ENCODE measurements at regions not wholly inside any gene's neighbourhood (a gene's known extent, or its start where the extent isn't known, plus 50 kb on each side); places are given as distances from the start of the nearest gene placed in this dataset.
"Not testable (repeated sequence)": the region's sequence is repeated elsewhere in the genome, so short reads cannot be mapped to it uniquely, and the experiment has no call there.

DNA sequence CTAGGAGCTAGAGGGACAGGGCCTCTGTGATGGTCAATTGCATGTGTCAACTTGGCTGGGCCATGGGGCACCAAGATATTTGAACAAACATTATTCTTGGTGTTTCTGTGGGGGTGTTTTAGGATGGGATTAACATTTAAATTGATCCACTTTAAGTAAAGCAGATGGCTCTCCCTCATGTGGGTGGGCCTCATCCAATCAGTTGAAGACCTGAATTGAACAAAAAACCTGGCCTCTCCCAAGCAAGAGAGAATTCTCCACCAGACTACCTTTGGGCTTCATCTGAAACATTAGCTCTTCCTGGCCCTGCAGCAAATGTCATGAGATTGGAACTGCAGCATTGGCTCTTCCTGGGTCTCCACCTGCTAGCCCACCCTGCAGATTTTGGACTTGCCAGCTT, 207.1 kb upstream of the ATP6AP2 start:
- no peaks in the 10 kb centered on the region for H3K4me1 ChIP-seq (ENCODE audit: control insufficient read depth, insufficient read depth, low read length, poor library complexity, severe bottlenecking)
- H3K36me3 ChIP-seq (ENCODE audit: control insufficient read depth, insufficient read depth, low read length): no peaks in the 10 kb centered on the region
- no peak overlapping the region for H3K27ac ChIP-seq (ENCODE audit: low read depth, low read length, severe bottlenecking)
- H3K4me3 ChIP-seq (ENCODE audit: extremely low read depth, insufficient read depth, low read length, poor library complexity, severe bottlenecking): no peak overlapping the region
- no peaks in the 10 kb centered on the region for H3K9me3 ChIP-seq (ENCODE audit: control insufficient read depth, low read length)

DNA sequence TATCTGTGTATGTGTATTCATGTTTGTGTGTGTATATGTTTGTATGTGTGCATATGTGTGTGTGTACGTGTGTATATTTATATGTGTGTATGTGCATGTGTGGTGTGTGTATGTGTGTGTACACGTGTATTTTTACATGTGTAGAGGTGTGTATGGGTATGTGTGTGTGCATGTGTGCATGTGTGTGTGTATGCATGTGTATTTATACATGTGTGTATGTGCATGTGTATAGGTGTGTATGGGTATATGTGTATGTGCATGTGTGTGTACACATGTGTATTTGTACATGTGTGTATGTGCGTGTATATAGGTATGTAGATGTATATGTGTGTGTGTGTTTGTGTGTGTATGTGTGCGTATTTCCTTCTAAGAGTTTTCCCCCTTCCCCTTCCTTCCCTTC, 207.7 kb upstream of the ATP6AP2 start:
- H3K36me3 ChIP-seq (ENCODE audit: control insufficient read depth, insufficient read depth, low read length): no peaks in the 10 kb centered on the region
- H3K9me3 ChIP-seq (ENCODE audit: control insufficient read depth, low read length): no peaks in the 10 kb centered on the region
- H3K4me1 ChIP-seq (ENCODE audit: control insufficient read depth, insufficient read depth, low read length, poor library complexity, severe bottlenecking): no peaks in the 10 kb centered on the region
- H3K4me3 ChIP-seq (ENCODE audit: extremely low read depth, insufficient read depth, low read length, poor library complexity, severe bottlenecking): no peak overlapping the region
- whole genome bisulfite sequencing, 2 experiments (ENCODE audit: insufficient coverage in 2 of 2): 90% methylated on average over 2 of the region's 4 CpGs; no CpG with 5 or more reads in 1 of the 2 experiments
- H3K27ac ChIP-seq (ENCODE audit: low read depth, low read length, severe bottlenecking): no peak overlapping the region

- H3K4me1 ChIP-seq (ENCODE audit: control insufficient read depth, insufficient read depth, low read length, poor library complexity, severe bottlenecking): no peaks in the 10 kb centered on the region
- H3K36me3 ChIP-seq (ENCODE audit: control insufficient read depth, insufficient read depth, low read length): no peaks in the 10 kb centered on the region
- no peaks in the 10 kb centered on the region for H3K9me3 ChIP-seq (ENCODE audit: control insufficient read depth, low read length)
- no peak overlapping the region for H3K4me3 ChIP-seq (ENCODE audit: extremely low read depth, insufficient read depth, low read length, poor library complexity, severe bottlenecking)
- no peak overlapping the region for H3K27ac ChIP-seq (ENCODE audit: low read depth, low read length, severe bottlenecking)
- WGBS, 2 experiments (ENCODE audit: insufficient coverage in 2 of 2): no CpG with 5 or more reads among the region's 6 CpGs
Observed at GRCh38 chrX:40371376-40371775, 209.4 kb upstream of the ATP6AP2 start.

- WGBS, 2 experiments (ENCODE audit: insufficient coverage in 2 of 2): no CpG with 5 or more reads among the region's 6 CpGs
Observed at GRCh38 chrX:40368611-40369061, 212.1 kb upstream of the ATP6AP2 start.

DNA sequence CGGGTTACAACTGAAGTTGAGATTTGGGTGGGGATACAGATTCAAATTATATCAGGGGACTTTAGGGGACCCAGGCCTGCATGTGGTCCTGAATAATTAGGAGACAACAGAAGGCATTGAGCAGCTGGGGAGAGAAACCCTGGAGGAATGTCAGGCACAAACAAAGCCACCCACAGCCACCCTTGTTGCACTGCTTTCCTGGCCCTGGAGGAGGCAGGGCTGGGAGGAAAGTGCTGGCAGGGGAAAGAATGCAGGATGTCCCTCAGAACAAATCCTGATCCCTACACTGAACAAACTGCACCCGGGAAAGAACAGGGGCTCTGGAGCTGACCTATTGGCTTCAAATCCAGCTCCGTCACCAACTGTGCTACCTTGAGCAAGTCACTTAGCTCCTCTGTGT, 214.1 kb upstream of the ATP6AP2 start:
- Histone ChIP-seq H3K9me3 (ENCODE audit: control insufficient read depth, low read length) (no peaks in the 10 kb centered on the region), H3K36me3 (ENCODE audit: control insufficient read depth, insufficient read depth, low read length) (no peaks in the 10 kb centered on the region)
- WGBS, 2 experiments (ENCODE audit: insufficient coverage in 2 of 2): 33% methylated on average over 1 of the region's 3 CpGs; no CpG with 5 or more reads in 1 of the 2 experiments

More at GRCh38 chrX:40368611-40369061, 212.1 kb upstream of the ATP6AP2 start:
- Histone ChIP-seq H3K36me3 (ENCODE audit: control insufficient read depth, insufficient read depth, low read length) (no peaks in the 10 kb centered on the region), H3K4me1 (ENCODE audit: control insufficient read depth, insufficient read depth, low read length, poor library complexity, severe bottlenecking) (no peaks in the 10 kb centered on the region), H3K4me3 (ENCODE audit: extremely low read depth, insufficient read depth, low read length, poor library complexity, severe bottlenecking) (no peak overlapping the region), H3K27ac (ENCODE audit: low read depth, low read length, severe bottlenecking) (no peak overlapping the region), H3K9me3 (ENCODE audit: control insufficient read depth, low read length) (no peaks in the 10 kb centered on the region)

DNA sequence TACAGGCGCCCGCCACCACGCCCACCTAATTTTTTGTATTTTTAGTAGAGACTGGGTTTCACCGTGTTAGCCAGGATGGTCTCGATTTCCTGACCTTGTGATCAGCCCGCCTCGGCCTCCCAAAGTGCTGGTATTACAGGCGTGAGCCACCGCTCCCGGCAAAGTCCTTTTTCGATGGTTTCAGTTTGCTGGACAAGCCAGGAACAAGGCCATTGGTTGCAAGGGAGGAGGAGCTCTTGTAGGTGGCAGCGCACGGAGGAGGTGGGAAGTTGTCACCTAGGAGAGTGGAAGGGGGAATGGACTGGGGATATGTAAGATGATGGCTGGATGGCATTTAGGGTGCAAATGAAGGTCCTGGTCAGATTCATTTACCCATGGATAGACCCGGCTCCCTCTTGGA, 218.5 kb upstream of the ATP6AP2 start:
- H3K36me3 ChIP-seq (ENCODE audit: control insufficient read depth, insufficient read depth, low read length); H3K4me1 ChIP-seq (ENCODE audit: control insufficient read depth, insufficient read depth, low read length, poor library complexity, severe bottlenecking); H3K9me3 ChIP-seq (ENCODE audit: control insufficient read depth, low read length); H3K4me3 ChIP-seq (ENCODE audit: extremely low read depth, insufficient read depth, low read length, poor library complexity, severe bottlenecking); H3K27ac ChIP-seq (ENCODE audit: low read depth, low read length, severe bottlenecking): not testable (repeated sequence)
- WGBS, 2 experiments (ENCODE audit: insufficient coverage in 2 of 2): 86 to 92% methylated on average over 2 to 12 of the region's 14 CpGs

More for the DNA sequence above, 214.1 kb upstream of the ATP6AP2 start:
- Histone ChIP-seq H3K27ac (ENCODE audit: low read depth, low read length, severe bottlenecking) (no peak overlapping the region), H3K4me3 (ENCODE audit: extremely low read depth, insufficient read depth, low read length, poor library complexity, severe bottlenecking) (no peak overlapping the region), H3K4me1 (ENCODE audit: control insufficient read depth, insufficient read depth, low read length, poor library complexity, severe bottlenecking) (no peaks in the 10 kb centered on the region)

DNA sequence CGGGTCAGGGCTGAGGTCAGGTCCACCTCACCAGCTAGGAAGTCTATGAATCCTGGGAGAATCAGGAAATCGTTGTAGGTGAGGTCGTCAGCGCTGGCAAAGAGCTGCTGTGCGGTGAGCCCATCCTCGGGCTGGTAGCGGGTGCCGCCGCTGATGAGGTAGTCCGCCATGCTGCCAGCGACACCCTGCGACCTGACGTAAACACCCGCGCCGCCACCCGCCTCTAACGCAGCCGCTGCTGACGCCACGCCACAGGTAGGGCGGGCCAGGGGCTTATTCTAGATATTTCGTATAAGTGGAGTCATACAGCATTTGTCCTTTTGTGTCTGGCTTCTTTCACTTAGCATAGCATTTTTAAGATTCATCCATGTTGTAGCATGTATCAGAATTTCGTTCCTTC, 220.2 kb upstream of the ATP6AP2 start:
- WGBS, 2 experiments (ENCODE audit: insufficient coverage in 2 of 2): 92 to 94% methylated on average over 10 to 14 of the region's 24 CpGs
- no peak overlapping the region for H3K4me3 ChIP-seq (ENCODE audit: extremely low read depth, insufficient read depth, low read length, poor library complexity, severe bottlenecking)
- H3K9me3 ChIP-seq (ENCODE audit: control insufficient read depth, low read length): no peaks in the 10 kb centered on the region
- no peaks in the 10 kb centered on the region for H3K4me1 ChIP-seq (ENCODE audit: control insufficient read depth, insufficient read depth, low read length, poor library complexity, severe bottlenecking)
- H3K27ac ChIP-seq (ENCODE audit: low read depth, low read length, severe bottlenecking): no peak overlapping the region
- no peaks in the 10 kb centered on the region for H3K36me3 ChIP-seq (ENCODE audit: control insufficient read depth, insufficient read depth, low read length)

DNA sequence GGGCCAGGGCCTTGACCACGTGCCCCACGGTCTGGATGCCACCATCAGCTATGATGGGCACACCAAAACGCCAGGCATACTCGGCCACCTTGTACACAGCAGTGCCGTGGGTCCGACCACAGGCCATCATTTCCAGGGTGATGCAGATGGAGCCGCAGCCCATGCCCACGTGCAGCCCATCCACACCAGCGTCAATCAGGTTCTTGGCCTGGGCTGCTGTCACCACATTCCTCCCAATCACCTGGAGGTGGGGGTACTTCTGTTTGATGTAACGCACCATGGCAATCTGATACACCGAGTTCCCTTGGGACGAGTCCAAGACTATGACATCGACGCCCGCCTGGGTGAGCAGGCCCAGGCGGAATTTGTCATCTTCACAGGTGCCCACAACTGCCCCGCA, 221.2 kb upstream of the ATP6AP2 start:
- Histone ChIP-seq H3K9me3 (ENCODE audit: control insufficient read depth, low read length) (no peaks in the 10 kb centered on the region), H3K36me3 (ENCODE audit: control insufficient read depth, insufficient read depth, low read length) (no peaks in the 10 kb centered on the region)
- 94 to 95% methylated on average over 3 to 7 of the region's 17 CpGs for WGBS, 2 experiments (ENCODE audit: insufficient coverage in 2 of 2)

GRCh38 chrX:40358994-40359393, 221.8 kb upstream of the ATP6AP2 start:
- H3K9me3 ChIP-seq (ENCODE audit: control insufficient read depth, low read length): no peaks in the 10 kb centered on the region
- no peaks in the 10 kb centered on the region for H3K4me1 ChIP-seq (ENCODE audit: control insufficient read depth, insufficient read depth, low read length, poor library complexity, severe bottlenecking)
- 90 to 94% methylated on average over 8 to 12 of the region's 15 CpGs for WGBS, 2 experiments (ENCODE audit: insufficient coverage in 2 of 2)

More for the DNA sequence above, 221.2 kb upstream of the ATP6AP2 start:
- no peaks in the 10 kb centered on the region for H3K4me1 ChIP-seq (ENCODE audit: control insufficient read depth, insufficient read depth, low read length, poor library complexity, severe bottlenecking)
- no peak overlapping the region for H3K27ac ChIP-seq (ENCODE audit: low read depth, low read length, severe bottlenecking)
- H3K4me3 ChIP-seq (ENCODE audit: extremely low read depth, insufficient read depth, low read length, poor library complexity, severe bottlenecking): no peak overlapping the region

DNA sequence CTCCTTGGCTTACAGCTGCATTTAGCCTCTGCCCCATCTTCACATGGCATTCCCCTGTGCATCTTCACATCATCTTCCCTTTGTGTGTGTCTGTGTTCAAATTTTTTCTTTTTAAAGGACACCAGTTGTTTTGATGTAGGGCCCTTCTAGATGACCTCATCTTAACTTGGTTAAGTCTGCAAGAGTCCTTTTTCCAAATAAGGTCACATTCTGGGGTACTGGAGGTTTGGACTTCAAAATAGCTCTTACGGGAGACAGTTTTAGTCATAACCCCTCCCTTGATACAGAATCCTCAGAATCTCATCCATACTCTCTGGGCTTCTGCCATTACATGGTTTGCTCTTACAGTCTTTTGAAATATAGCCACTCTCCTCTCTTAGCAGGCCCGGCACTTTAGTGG, 231.5 kb upstream of the ATP6AP2 start:
- no peak overlapping the region for H3K4me3 ChIP-seq (ENCODE audit: extremely low read depth, insufficient read depth, low read length, poor library complexity, severe bottlenecking)
- H3K9me3 ChIP-seq (ENCODE audit: control insufficient read depth, low read length): no peaks in the 10 kb centered on the region
- H3K4me1 ChIP-seq (ENCODE audit: control insufficient read depth, insufficient read depth, low read length, poor library complexity, severe bottlenecking): no peaks in the 10 kb centered on the region
- no peaks in the 10 kb centered on the region for H3K36me3 ChIP-seq (ENCODE audit: control insufficient read depth, insufficient read depth, low read length)
- H3K27ac ChIP-seq (ENCODE audit: low read depth, low read length, severe bottlenecking): no peak overlapping the region
- WGBS, 2 experiments (ENCODE audit: insufficient coverage in 2 of 2): 100% methylated on average over 1 of the region's 2 CpGs; no CpG with 5 or more reads in 1 of the 2 experiments

More at GRCh38 chrX:40358994-40359393, 221.8 kb upstream of the ATP6AP2 start:
- H3K4me3 ChIP-seq (ENCODE audit: extremely low read depth, insufficient read depth, low read length, poor library complexity, severe bottlenecking): no peak overlapping the region
- no peak overlapping the region for H3K27ac ChIP-seq (ENCODE audit: low read depth, low read length, severe bottlenecking)
- H3K36me3 ChIP-seq (ENCODE audit: control insufficient read depth, insufficient read depth, low read length): no peaks in the 10 kb centered on the region

- Histone ChIP-seq H3K4me1 (ENCODE audit: control insufficient read depth, insufficient read depth, low read length, poor library complexity, severe bottlenecking) (no peaks in the 10 kb centered on the region), H3K9me3 (ENCODE audit: control insufficient read depth, low read length) (no peaks in the 10 kb centered on the region), H3K36me3 (ENCODE audit: control insufficient read depth, insufficient read depth, low read length) (no peaks in the 10 kb centered on the region), H3K4me3 (ENCODE audit: extremely low read depth, insufficient read depth, low read length, poor library complexity, severe bottlenecking) (no peak overlapping the region), H3K27ac (ENCODE audit: low read depth, low read length, severe bottlenecking) (no peak overlapping the region)
- no CpG with 5 or more reads among the region's 1 CpG for WGBS, 2 experiments (ENCODE audit: insufficient coverage in 2 of 2)
Observed at GRCh38 chrX:40346379-40346778, 234.4 kb upstream of the ATP6AP2 start.
